HEK293 (cell line): ENCODE measurements at regions not wholly inside any gene's neighbourhood (a gene's known extent, or its start where the extent isn't known, plus 50 kb on each side); places are given as distances from the start of the nearest gene placed in this dataset.

Experiments used
- KLF9 ChIP-seq: fragments of 450-650 bp; formaldehyde crosslinking; IDR thresholded peaks from 2 replicates; pipeline ENCODE4 v1.5.1; 2016; ENCODE audit warnings: missing biosample characterization, missing genetic modification characterization, low read depth
- REPIN1 ChIP-seq: fragments of 450-650 bp; formaldehyde crosslinking; IDR thresholded peaks from 2 replicates; pipeline ENCODE4 v1.5.1; 2017; ENCODE audit warnings: missing biosample characterization, missing genetic modification characterization, low read depth
- YY1 ChIP-seq: fragments of 450-650 bp; formaldehyde crosslinking; IDR thresholded peaks from 2 replicates; pipeline ENCODE4 v1.5.1; 2018; ENCODE audit warnings: missing biosample characterization, missing genetic modification characterization
- ZBTB7A ChIP-seq: fragments of 450-650 bp; formaldehyde crosslinking; IDR thresholded peaks from 2 replicates; pipeline ENCODE4 v1.5.1; 2016; ENCODE audit warnings: low read depth, missing biosample characterization, missing genetic modification characterization
- ZNF324 ChIP-seq: fragments of 450-650 bp; formaldehyde crosslinking; IDR thresholded peaks from 2 replicates; pipeline ENCODE4 v1.5.1; 2016; ENCODE audit warnings: missing biosample characterization, missing genetic modification characterization
- ZNF416 ChIP-seq: fragments of 450-650 bp; formaldehyde crosslinking; IDR thresholded peaks from 2 replicates; pipeline ENCODE4 v1.5.1; 2016; ENCODE audit warnings: missing biosample characterization, missing genetic modification characterization
- ZNF501 ChIP-seq: fragments of 450-650 bp; formaldehyde crosslinking; IDR thresholded peaks from 2 replicates; pipeline ENCODE4 v1.5.1; 2016; ENCODE audit warnings: missing biosample characterization, missing genetic modification characterization
- TF ChIP-seq, protein P1 (sequence below): fragments of 450-650 bp; formaldehyde crosslinking; IDR thresholded peaks from 2 replicates; pipeline ENCODE4 v1.5.1; 2016; ENCODE audit warnings: missing biosample characterization, missing genetic modification characterization

DNA sequence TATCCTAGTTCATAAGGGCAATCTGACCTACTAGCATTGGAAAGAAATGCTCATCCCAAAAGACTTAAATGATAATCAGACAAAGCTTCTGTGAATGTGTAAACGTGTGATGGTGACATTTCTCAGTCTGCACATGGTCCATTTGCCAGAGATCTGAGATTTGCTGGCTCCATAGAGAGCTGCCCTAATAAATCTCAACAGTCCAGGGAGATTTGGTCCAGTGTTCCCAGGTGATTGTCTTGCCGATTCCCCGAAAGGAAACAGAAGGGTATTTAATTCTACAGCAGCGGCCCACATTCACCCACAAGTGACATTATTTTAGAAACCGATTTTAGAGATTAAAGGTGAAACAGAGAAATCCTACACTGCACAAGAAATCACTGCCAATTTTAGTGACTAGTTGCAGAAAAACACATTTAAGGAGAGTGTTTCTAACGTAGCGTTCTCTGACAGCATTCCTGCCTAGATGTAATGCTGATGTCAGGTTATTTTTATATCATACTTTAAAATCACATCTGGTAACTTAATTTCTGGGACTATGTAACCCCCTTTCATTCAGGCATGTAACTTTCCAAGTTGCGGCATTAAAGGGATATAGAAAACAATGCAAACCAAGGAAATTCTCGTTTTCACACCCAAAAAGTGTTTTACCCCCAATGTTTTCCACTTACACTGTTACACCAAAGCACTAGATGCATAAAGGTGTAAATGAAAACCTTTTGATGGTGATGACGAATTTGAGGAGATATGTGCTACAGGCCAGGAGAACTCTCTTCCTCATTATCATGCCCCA lies 231.9 kb upstream of the FN1 start:
- no peak for TF ChIP-seq KLF9 (tag by site-specific recombination)
- TF ChIP-seq, protein P1, sequence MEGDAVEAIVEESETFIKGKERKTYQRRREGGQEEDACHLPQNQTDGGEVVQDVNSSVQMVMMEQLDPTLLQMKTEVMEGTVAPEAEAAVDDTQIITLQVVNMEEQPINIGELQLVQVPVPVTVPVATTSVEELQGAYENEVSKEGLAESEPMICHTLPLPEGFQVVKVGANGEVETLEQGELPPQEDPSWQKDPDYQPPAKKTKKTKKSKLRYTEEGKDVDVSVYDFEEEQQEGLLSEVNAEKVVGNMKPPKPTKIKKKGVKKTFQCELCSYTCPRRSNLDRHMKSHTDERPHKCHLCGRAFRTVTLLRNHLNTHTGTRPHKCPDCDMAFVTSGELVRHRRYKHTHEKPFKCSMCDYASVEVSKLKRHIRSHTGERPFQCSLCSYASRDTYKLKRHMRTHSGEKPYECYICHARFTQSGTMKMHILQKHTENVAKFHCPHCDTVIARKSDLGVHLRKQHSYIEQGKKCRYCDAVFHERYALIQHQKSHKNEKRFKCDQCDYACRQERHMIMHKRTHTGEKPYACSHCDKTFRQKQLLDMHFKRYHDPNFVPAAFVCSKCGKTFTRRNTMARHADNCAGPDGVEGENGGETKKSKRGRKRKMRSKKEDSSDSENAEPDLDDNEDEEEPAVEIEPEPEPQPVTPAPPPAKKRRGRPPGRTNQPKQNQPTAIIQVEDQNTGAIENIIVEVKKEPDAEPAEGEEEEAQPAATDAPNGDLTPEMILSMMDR: no peak
- no peak for TF ChIP-seq ZBTB7A
- TF ChIP-seq ZNF324 (tag by site-specific recombination): no peak
- no peak for TF ChIP-seq ZNF416 (tag by site-specific recombination)
- no peak for TF ChIP-seq YY1 (tag by site-specific recombination)
- no peak for TF ChIP-seq REPIN1
- no peak for TF ChIP-seq ZNF501 (tag by site-specific recombination)
